Mesendoderm (in vitro differentiated cells): ENCODE measurements at regions not wholly inside any gene's neighbourhood (a gene's known extent, or its start where the extent isn't known, plus 50 kb on each side); places are given as distances from the start of the nearest gene placed in this dataset.
"Not testable (repeated sequence)": the region's sequence is repeated elsewhere in the genome, so short reads cannot be mapped to it uniquely, and the experiment has no call there.

Experiments used
- DNase-seq: peaks from one replicate; pipeline ENCODE4 v3.0.0; 2013
- H2AK5ac ChIP-seq: 2 replicates; pipeline ENCODE4 v1.6.1; 2013; ENCODE audit warnings: low read length, inconsistent platforms
- H2BK120ac ChIP-seq: 2 replicates; pipeline ENCODE4 v1.6.1; 2013; ENCODE audit warnings: low read depth, mild to moderate bottlenecking, low read length, moderate library complexity, mixed read lengths
- H2BK15ac ChIP-seq: replicated peaks from 2 replicates; pipeline ENCODE4 v1.6.1; 2013; ENCODE audit warnings: low read depth, mild to moderate bottlenecking, moderate library complexity
- H2BK5ac ChIP-seq: 2 replicates; pipeline ENCODE4 v1.6.1; 2013; ENCODE audit warnings: low read length, inconsistent platforms
- H3K18ac ChIP-seq: 2 replicates; pipeline ENCODE4 v1.6.1; 2013; ENCODE audit warnings: mild to moderate bottlenecking, low read length, mixed read lengths
- H3K23ac ChIP-seq: one replicate; pipeline ENCODE4 v1.6.1; 2013; ENCODE audit warnings: low read length
- H3K27ac ChIP-seq: 2 replicates; pipeline ENCODE4 v1.5.1; 2013; ENCODE audit warnings: low read depth, mild to moderate bottlenecking, inconsistent platforms, low read length, moderate library complexity
- H3K27me3 ChIP-seq: 2 replicates; pipeline ENCODE4 v1.6.1; 2013; ENCODE audit warnings: low read length, control low read depth, mild to moderate bottlenecking, inconsistent platforms; ENCODE audit not compliant: insufficient read depth, poor library complexity
- H3K36me3 ChIP-seq: 2 replicates; pipeline ENCODE4 v1.6.1; 2013; ENCODE audit warnings: low read length, inconsistent platforms; ENCODE audit not compliant: control insufficient read depth, insufficient read depth
- H3K4ac ChIP-seq: one replicate; pipeline ENCODE4 v1.6.1; 2013; ENCODE audit warnings: low read depth, mild to moderate bottlenecking, low read length, moderate library complexity
- H3K4me1 ChIP-seq: 2 replicates; pipeline ENCODE4 v1.6.1; 2013; ENCODE audit warnings: low read depth, low read length, inconsistent platforms; ENCODE audit not compliant: control insufficient read depth
- H3K4me2 ChIP-seq: 2 replicates; pipeline ENCODE4 v1.6.1; 2013; ENCODE audit warnings: low read length
- H3K4me3 ChIP-seq: 2 replicates; pipeline ENCODE4 v1.5.1; 2013; ENCODE audit warnings: mild to moderate bottlenecking, low read length
- H3K56ac ChIP-seq: one replicate; pipeline ENCODE4 v1.6.1; 2013; ENCODE audit warnings: low read length
- H3K79me1 ChIP-seq: 2 replicates; pipeline ENCODE4 v1.6.1; 2013; ENCODE audit warnings: low read length, inconsistent platforms
- H3K79me2 ChIP-seq: 2 replicates; pipeline ENCODE4 v1.6.1; 2013; ENCODE audit warnings: mild to moderate bottlenecking, low read length; ENCODE audit not compliant: control insufficient read depth, insufficient read depth
- H3K9ac ChIP-seq: 2 replicates; pipeline ENCODE4 v1.6.1; 2013; ENCODE audit warnings: low read length, inconsistent platforms
- H4K5ac ChIP-seq: one replicate; pipeline ENCODE4 v1.6.1; 2013; ENCODE audit warnings: low read length
- H4K8ac ChIP-seq: one replicate; pipeline ENCODE4 v1.6.1; 2013; ENCODE audit warnings: low read depth, mild to moderate bottlenecking, control low read depth, low read length, moderate library complexity
- WGBS: extraction: QIAGEN DNeasy Blood & Tissue Kit; methylation state at CpG from one replicate; pipeline ENCODE4 v1.1.7; 2013; ENCODE audit warnings: low lambda C conversion rate, missing lambda C conversion rate; ENCODE audit not compliant: insufficient coverage; ENCODE audit errors: extremely low coverage; 5-methylcytosine and 5-hydroxymethylcytosine counted together

DNA sequence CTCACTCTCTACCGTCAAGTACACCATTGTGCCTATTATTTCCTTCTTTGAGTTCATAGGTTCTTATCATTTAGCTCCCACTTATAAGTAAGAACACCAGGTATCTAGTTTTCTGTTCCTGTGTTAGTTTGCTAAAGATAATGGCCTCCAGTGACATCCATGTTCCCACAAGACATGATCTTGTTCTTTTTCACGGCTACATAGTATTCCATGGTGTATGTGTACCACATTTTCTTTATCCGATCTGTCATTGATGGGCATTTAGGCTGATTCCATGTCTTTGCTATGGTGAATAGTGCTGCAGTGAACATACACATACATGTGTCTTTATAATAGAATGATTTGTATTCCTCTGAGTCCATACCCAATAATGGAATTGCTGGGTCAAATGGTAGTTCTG is 119.0 kb upstream of the PPP1R9A start:
- H4K8ac ChIP-seq, H3K4me1 ChIP-seq, H3K4me3 ChIP-seq, H2BK120ac ChIP-seq, H3K56ac ChIP-seq, H3K4me2 ChIP-seq, H2AK5ac ChIP-seq, H3K27ac ChIP-seq, H3K79me1 ChIP-seq, H3K18ac ChIP-seq, DNase-seq, H3K4ac ChIP-seq, H3K79me2 ChIP-seq, H2BK5ac ChIP-seq, H4K5ac ChIP-seq, H3K9ac ChIP-seq, H3K23ac ChIP-seq, H2BK15ac ChIP-seq, H3K27me3 ChIP-seq, H3K36me3 ChIP-seq: not testable (repeated sequence)
- WGBS, result no CpG with 5 or more reads among the region's 3 CpGs

GRCh38 chr7:94792241-94792640 is 115.2 kb upstream of the PPP1R9A start:
- Histone ChIP-seq H3K9ac (no peak overlapping the region), H3K27me3 (no peaks in the 10 kb centered on the region), H2BK5ac (no peak overlapping the region), H2BK120ac (no peak overlapping the region), H3K4me3 (no peak overlapping the region), H3K4me2 (no peak overlapping the region), H2BK15ac (no peak overlapping the region), H3K4ac (no peak overlapping the region), H2AK5ac (no peak overlapping the region), H4K8ac (no peak overlapping the region), H3K4me1 (no peaks in the 10 kb centered on the region), H3K23ac (no peak overlapping the region), H3K18ac (no peak overlapping the region), H3K79me1 (no peaks in the 10 kb centered on the region), H3K79me2 (no peaks in the 10 kb centered on the region), H3K27ac (no peak overlapping the region), H4K5ac (no peak overlapping the region), H3K36me3 (no peaks in the 10 kb centered on the region), H3K56ac (no peak overlapping the region)
- whole genome bisulfite sequencing, result no CpG with 5 or more reads among the region's 2 CpGs
- no peak for DNase-seq

DNA sequence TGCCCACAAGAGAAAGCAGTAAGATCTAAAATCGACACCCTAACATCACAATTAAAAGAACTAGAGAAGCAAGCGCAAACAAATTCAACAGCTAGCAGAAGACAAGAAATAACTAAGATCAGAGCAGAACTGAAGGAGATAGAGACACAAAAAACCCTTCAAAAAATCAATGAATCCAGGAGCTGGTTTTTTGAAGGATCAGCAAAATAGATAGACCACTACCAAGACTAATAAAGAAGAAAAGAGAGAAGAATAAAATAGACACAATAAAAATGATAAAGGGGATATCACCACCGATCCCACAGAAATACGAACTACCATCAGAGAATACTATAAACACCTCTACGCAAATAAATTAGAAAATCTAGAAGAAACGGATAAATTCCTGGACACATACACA is 110.0 kb upstream of the PPP1R9A start:
- H3K36me3 ChIP-seq, DNase-seq, H2BK5ac ChIP-seq, H2BK120ac ChIP-seq, H3K4me1 ChIP-seq, H3K23ac ChIP-seq, H2BK15ac ChIP-seq, H4K5ac ChIP-seq, H3K4me2 ChIP-seq, H4K8ac ChIP-seq, H3K4ac ChIP-seq, H3K27ac ChIP-seq, H2AK5ac ChIP-seq, H3K9ac ChIP-seq, H3K18ac ChIP-seq, H3K27me3 ChIP-seq, H3K4me3 ChIP-seq, H3K56ac ChIP-seq, H3K79me1 ChIP-seq, H3K79me2 ChIP-seq: not testable (repeated sequence)
- no CpG with 5 or more reads among the region's 6 CpGs for WGBS

DNA sequence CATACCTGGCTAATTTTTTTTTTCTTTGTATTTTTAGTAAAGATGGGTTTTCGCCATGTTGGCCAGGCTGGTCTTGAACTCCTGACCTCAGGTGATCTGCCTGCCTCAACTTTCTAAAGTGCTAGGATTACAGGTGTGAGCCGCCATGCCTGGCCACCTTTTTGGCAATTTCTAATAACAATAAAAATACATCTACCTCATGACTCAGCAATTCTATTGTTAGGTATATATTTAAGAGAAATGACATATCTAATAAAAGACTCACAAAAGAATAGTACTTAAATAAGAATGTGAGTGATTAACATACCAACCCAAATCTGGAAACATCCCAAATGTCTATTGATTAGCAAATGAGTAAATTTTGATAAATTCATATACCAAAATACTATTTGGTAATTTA is 103.6 kb upstream of the PPP1R9A start:
- no peak overlapping the region for H3K9ac ChIP-seq
- H3K27ac ChIP-seq, result no peak overlapping the region
- H3K18ac ChIP-seq, result no peak overlapping the region
- H2BK120ac ChIP-seq, result no peak overlapping the region
- no peak overlapping the region for H3K56ac ChIP-seq
- no peak overlapping the region for H2AK5ac ChIP-seq
- H3K4me2 ChIP-seq, result no peak overlapping the region
- WGBS, result no CpG with 5 or more reads among the region's 2 CpGs
- no peak overlapping the region for H3K23ac ChIP-seq
- no peak overlapping the region for H4K8ac ChIP-seq
- H3K36me3 ChIP-seq, result no peaks in the 10 kb centered on the region
- DNase-seq, result no peak
- no peak overlapping the region for H3K4me3 ChIP-seq
- H3K4me1 ChIP-seq, result no peaks in the 10 kb centered on the region
- H2BK15ac ChIP-seq, result no peak overlapping the region
- no peak overlapping the region for H3K4ac ChIP-seq
- no peak overlapping the region for H4K5ac ChIP-seq
- no peaks in the 10 kb centered on the region for H3K79me2 ChIP-seq
- H2BK5ac ChIP-seq, result no peak overlapping the region
- H3K27me3 ChIP-seq, result no peaks in the 10 kb centered on the region
- no peaks in the 10 kb centered on the region for H3K79me1 ChIP-seq

- H2BK5ac ChIP-seq, H3K36me3 ChIP-seq, H3K4me1 ChIP-seq, H3K23ac ChIP-seq, H3K56ac ChIP-seq, H4K5ac ChIP-seq, H3K79me2 ChIP-seq, H3K27ac ChIP-seq, H3K4ac ChIP-seq, H3K18ac ChIP-seq, H3K4me3 ChIP-seq, H2AK5ac ChIP-seq, H4K8ac ChIP-seq, H2BK15ac ChIP-seq, H3K4me2 ChIP-seq, H3K79me1 ChIP-seq, H2BK120ac ChIP-seq, H3K27me3 ChIP-seq, DNase-seq, H3K9ac ChIP-seq: not testable (repeated sequence)
- no CpG with 5 or more reads among the region's 1 CpG for WGBS
Measured at GRCh38 chr7:94808673-94809072, 98.7 kb upstream of the PPP1R9A start.

- no peak overlapping the region for H3K56ac ChIP-seq
- H3K18ac ChIP-seq, result no peak overlapping the region
- no peaks in the 10 kb centered on the region for H3K79me2 ChIP-seq
- H3K4ac ChIP-seq, result no peak overlapping the region
- H3K36me3 ChIP-seq, result no peaks in the 10 kb centered on the region
- no peaks in the 10 kb centered on the region for H3K79me1 ChIP-seq
- H3K27me3 ChIP-seq, result no peaks in the 10 kb centered on the region
- DNase-seq, result no peak
- H2AK5ac ChIP-seq, result no peak overlapping the region
- H3K4me3 ChIP-seq, result no peak overlapping the region
- no peak overlapping the region for H3K27ac ChIP-seq
- no peak overlapping the region for H4K5ac ChIP-seq
- H3K4me2 ChIP-seq, result no peak overlapping the region
- no peak overlapping the region for H2BK15ac ChIP-seq
- no peak overlapping the region for H2BK120ac ChIP-seq
- H3K4me1 ChIP-seq, result no peaks in the 10 kb centered on the region
- H2BK5ac ChIP-seq, result no peak overlapping the region
- no peak overlapping the region for H3K23ac ChIP-seq
- no CpG with 5 or more reads among the region's 3 CpGs for WGBS
- H3K9ac ChIP-seq, result no peak overlapping the region
- H4K8ac ChIP-seq, result no peak overlapping the region
Measured at GRCh38 chr7:94810496-94810895, 96.9 kb upstream of the PPP1R9A start.
